ENCODE measurements at regions not wholly inside any gene's neighbourhood (a gene's known extent, or its start where the extent isn't known, plus 50 kb on each side); places are given as distances from the start of the nearest gene placed in this dataset.

GRCh38 chr10:124227055-124227975 is 133.9 kb upstream of the CHST15 start:
- no peak for DNase-seq (ENCODE audit: low spot score)

DNA sequence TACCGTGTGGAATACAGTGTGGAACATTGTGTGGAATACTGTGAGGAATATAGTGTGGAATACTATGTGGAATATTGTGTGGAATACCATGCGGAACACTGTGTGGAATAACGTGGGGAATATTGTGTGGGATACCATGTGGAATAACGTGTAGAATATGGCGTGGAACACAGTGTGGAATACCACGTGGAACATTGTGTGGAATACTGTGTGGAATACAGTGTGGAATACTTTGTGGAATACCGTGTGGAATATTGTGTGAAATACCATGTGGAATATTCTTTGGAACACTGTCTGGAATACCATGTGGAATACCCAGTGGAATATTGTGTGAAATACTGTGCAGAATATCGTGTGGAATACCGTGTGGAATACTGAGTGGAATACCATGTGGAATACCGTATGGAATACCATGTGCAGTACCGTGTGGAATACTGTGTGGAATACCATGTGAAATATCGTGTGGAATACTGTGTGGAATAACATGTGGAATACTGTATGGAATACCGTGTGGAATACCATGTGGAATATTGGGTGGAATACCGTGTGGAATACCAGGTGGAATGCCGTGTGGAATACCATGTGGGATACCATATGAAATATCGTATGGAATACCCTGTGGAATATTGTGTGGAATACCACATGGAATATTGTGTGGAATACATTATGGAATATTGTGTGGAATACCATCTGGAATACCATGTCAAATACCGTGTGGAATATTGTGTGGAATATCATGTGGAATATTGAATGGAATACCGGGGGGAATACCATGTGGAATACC is 133.1 kb upstream of the CHST15 start:
- DNase-seq (ENCODE audit: low spot score): no peak

GRCh38 chr10:124225467-124226270 is 132.3 kb upstream of the CHST15 start:
- DNase-seq (ENCODE audit: low spot score): no peak

- no peak for DNase-seq (ENCODE audit: low spot score)
Measured at GRCh38 chr10:124225029-124225466, 131.7 kb upstream of the CHST15 start.

- DNase-seq (ENCODE audit: low spot score): peak; percentile 36
Measured at GRCh38 chr10:124224331-124225028, 131.1 kb upstream of the CHST15 start.

GRCh38 chr10:124223711-124224085 is 130.3 kb upstream of the CHST15 start:
- DNase-seq (ENCODE audit: low spot score): no peak

DNA sequence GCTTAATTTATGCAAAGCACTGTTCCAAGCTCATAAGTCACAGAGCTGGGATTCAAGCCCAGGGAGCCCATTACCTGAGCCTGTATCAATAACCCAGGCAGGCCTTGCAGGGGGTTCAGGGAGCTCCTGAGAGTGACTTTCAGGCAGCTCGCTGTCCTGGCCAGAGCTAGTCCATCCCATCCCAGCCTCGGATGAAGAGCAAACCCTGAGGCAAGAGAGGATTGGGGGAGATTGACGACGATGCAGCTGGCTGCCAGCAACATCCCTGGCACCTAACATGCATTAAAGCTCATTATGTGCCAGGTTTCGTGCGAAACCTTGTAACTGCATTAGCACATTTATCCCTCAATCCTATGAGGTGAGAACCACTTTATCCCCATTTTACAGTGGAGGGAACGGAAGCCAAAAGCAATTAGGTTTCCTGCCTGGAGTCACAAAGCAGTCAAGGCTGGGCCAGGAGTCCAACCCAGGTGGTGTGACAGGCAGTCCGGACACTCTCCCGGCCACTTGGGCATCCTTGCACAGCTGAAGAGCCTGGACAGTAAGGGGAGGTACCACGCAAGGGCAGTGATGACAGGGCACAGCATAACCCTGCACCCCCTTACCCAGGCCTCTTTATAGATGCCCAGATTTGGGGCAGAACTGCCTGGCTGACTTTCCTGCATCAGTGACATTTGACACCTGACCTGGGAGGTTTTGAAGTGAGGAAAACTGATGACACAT is 129.8 kb upstream of the CHST15 start:
- DNase-seq (ENCODE audit: low spot score): no peak

DNA sequence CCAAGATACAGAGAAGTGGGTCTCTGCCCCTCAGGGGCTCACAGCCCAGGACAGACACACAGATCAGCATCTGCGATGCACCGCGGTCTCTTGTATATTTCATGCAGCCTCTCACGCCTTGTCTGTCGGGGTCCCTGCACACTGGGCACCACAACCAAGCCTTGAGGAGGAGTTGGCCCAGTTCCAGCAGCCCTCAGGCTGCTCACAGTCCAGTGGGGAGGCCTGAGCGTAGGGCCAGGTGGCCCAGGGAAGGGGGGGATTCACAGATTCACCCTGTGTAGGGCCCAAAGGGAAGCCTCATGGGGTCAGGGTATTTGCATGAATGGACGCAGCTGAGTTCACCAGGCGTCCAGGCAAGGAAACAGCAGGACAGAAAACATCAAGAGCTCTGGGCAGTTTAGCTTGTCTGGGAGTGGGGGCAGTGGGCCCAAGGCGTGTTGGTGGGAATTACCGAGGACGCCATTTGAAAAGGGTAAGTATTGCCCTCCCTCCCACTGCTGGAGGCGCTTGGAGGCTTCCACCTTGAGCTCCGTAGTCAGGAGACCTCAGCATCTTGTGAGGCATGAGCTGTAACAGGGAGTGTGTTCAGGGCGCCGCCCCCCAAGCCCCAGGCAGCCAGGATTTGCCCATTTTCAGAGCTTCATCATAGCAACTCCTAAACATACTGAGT is 129.1 kb upstream of the CHST15 start:
- no peak for DNase-seq (ENCODE audit: low spot score)

GRCh38 chr10:124221356-124222317 is 128.2 kb upstream of the CHST15 start:
- no peak for DNase-seq (ENCODE audit: low spot score)

- no peak for DNase-seq (ENCODE audit: low spot score)
Measured at GRCh38 chr10:124220971-124221355, 127.6 kb upstream of the CHST15 start.

DNA sequence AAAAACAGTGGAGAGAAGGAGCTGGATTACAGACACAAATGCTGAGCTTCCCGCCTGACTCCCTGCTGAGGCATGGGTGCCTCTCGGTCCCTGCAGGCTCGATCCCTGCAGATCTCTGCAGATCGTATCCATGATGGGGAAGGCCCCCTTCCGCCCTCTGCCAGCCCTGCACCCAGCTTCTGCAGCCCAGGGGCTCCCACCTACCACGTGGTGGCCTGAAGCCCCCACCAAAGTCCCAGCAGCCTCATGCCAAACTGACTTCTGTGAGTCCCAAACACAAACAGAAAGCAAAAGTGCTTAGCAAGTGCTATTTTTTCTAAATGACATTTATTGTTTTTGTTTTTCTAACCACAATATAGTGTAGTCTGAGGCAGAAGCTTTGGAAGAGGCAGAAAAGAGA is 127.1 kb upstream of the CHST15 start:
- DNase-seq (ENCODE audit: low spot score): no peak

- DNase-seq (ENCODE audit: low spot score): no peak
Measured at GRCh38 chr10:124219655-124220054, 126.3 kb upstream of the CHST15 start.

GRCh38 chr10:124219062-124219461 is 125.7 kb upstream of the CHST15 start:
- DNase-seq (ENCODE audit: low spot score): no peak

GRCh38 chr10:124217906-124218804 is 124.8 kb upstream of the CHST15 start:
- no peak for DNase-seq (ENCODE audit: low spot score)

- no peak for DNase-seq (ENCODE audit: low spot score)
Measured at GRCh38 chr10:124217031-124217430, 123.6 kb upstream of the CHST15 start.

- DNase-seq (ENCODE audit: low spot score): no peak
Measured at GRCh38 chr10:124214610-124215375, 121.4 kb upstream of the CHST15 start.

DNA sequence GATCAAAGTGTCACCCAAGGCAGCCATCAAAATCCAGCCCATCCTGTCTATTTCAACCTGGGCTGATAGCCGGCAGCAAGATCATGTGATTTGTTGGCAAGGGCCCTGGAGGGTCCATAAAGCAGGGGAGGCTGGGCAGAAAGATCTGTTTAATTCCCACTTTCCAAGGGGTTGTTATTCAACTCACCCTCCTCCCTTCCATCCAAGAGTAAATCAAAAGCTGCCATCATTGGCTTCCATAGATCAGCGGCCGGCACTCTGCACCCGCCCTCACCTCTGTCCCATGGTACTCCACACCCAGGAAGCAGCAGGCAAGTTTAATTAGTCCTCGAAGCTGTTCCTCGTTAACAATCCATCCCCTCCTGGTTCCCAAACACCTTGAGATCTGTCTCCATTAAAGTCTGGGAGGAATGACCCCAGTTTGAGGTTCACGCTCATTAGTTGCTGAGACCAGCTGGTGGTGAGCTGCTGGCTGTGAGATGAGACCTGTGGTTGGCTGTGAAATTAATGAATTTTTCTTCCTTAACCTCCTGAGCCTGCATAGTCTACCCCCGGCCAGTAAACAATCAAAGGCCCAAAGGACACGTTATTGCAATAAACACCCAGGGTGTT is 120.6 kb upstream of the CHST15 start:
- DNase-seq (ENCODE audit: low spot score): no peak
